MM.1S (cell line): ENCODE measurements at regions not wholly inside any gene's neighbourhood (a gene's known extent, or its start where the extent isn't known, plus 50 kb on each side); places are given as distances from the start of the nearest gene placed in this dataset.

ENCODE experiments used
- DNase-seq: peaks from one replicate; pipeline ENCODE4 v3.0.0-alpha.2; 2015
- H2AFZ ChIP-seq: fragments of 300-600 bp; sonication (generic); 2 replicates; pipeline ENCODE4 v1.6.0; 2016; ENCODE audit warnings: antibody characterized with exemption, low read length
- H3F3A ChIP-seq: fragments of 300-600 bp; sonication (generic); 2 replicates; pipeline ENCODE4 v1.6.1; 2016; ENCODE audit warnings: mild to moderate bottlenecking, antibody characterized with exemption, low read length, moderate library complexity, mixed read lengths; ENCODE audit not compliant: insufficient read depth
- H3K27ac ChIP-seq: fragments of 300-600 bp; sonication (generic); 2 replicates; pipeline ENCODE4 v1.5.1; 2016; ENCODE audit warnings: mild to moderate bottlenecking, low read length
- H3K27me3 ChIP-seq: fragments of 300-600 bp; sonication (generic); replicated peaks from 2 replicates; pipeline ENCODE4 v1.6.0; 2016; ENCODE audit warnings: low read length; ENCODE audit not compliant: insufficient read depth
- H3K36me3 ChIP-seq: fragments of 300-600 bp; sonication (generic); replicated peaks from 2 replicates; pipeline ENCODE4 v1.6.1; 2016; ENCODE audit warnings: mild to moderate bottlenecking, low read length, mixed read lengths; ENCODE audit not compliant: insufficient read depth
- H3K4me1 ChIP-seq: fragments of 300-600 bp; sonication (generic); 2 replicates; pipeline ENCODE4 v1.6.1; 2016; ENCODE audit warnings: low read length, mixed read lengths
- H3K4me2 ChIP-seq: fragments of 300-600 bp; sonication (generic); 2 replicates; pipeline ENCODE4 v1.6.0; 2016; ENCODE audit warnings: low read depth, low read length
- H3K4me3 ChIP-seq: fragments of 300-600 bp; sonication (generic); 2 replicates; pipeline ENCODE4 v1.5.1; 2016; ENCODE audit warnings: low read length, mixed read lengths
- H3K79me2 ChIP-seq: fragments of 300-600 bp; sonication (generic); 2 replicates; pipeline ENCODE4 v1.6.1; 2016; ENCODE audit warnings: mixed run types, low read length, mixed read lengths
- H3K9ac ChIP-seq: fragments of 300-600 bp; sonication (generic); 2 replicates; pipeline ENCODE4 v1.6.1; 2016; ENCODE audit warnings: low read length, mixed read lengths
- H3K9me2 ChIP-seq: fragments of 300-600 bp; sonication (generic); replicated peaks from 2 replicates; pipeline ENCODE4 v1.6.1; 2016; ENCODE audit warnings: mild to moderate bottlenecking, low read length, mixed read lengths; ENCODE audit not compliant: insufficient read depth
- H3K9me3 ChIP-seq: fragments of 300-600 bp; sonication (generic); replicated peaks from 2 replicates; pipeline ENCODE4 v1.6.1; 2016; ENCODE audit warnings: mild to moderate bottlenecking, low read length, mixed read lengths; ENCODE audit not compliant: insufficient read depth
- H4K20me1 ChIP-seq: fragments of 300-600 bp; sonication (generic); 2 replicates; pipeline ENCODE4 v1.6.1; 2016; ENCODE audit warnings: mild to moderate bottlenecking, low read length, moderate library complexity, mixed read lengths; ENCODE audit not compliant: insufficient read depth
- EZH2 ChIP-seq: fragments of 300-600 bp; sonication (generic); optimal IDR thresholded peaks from 2 replicates; pipeline ENCODE3; 2017; ENCODE audit warnings: low read depth, mild to moderate bottlenecking, antibody characterized with exemption, low read length, mixed read lengths
- EZH2phosphoT487 ChIP-seq: fragments of 300-600 bp; sonication (generic); IDR thresholded peaks from 2 replicates; pipeline ENCODE4 v1.6.1; 2018; ENCODE audit warnings: antibody characterized with exemption, low read length
- TF ChIP-seq, protein P1 (sequence below): fragments of 300-600 bp; sonication (generic); IDR thresholded peaks from 2 replicates; pipeline ENCODE4 v1.5.1; 2016; ENCODE audit warnings: antibody characterized with exemption, low read length, mixed read lengths

GRCh38 chr9:96115836-96116235 is 186.1 kb downstream of the HSD17B3 start:
- no peak overlapping the region for H3K4me3 ChIP-seq
- no peak overlapping the region for H3K27ac ChIP-seq
- TF ChIP-seq, protein P1, sequence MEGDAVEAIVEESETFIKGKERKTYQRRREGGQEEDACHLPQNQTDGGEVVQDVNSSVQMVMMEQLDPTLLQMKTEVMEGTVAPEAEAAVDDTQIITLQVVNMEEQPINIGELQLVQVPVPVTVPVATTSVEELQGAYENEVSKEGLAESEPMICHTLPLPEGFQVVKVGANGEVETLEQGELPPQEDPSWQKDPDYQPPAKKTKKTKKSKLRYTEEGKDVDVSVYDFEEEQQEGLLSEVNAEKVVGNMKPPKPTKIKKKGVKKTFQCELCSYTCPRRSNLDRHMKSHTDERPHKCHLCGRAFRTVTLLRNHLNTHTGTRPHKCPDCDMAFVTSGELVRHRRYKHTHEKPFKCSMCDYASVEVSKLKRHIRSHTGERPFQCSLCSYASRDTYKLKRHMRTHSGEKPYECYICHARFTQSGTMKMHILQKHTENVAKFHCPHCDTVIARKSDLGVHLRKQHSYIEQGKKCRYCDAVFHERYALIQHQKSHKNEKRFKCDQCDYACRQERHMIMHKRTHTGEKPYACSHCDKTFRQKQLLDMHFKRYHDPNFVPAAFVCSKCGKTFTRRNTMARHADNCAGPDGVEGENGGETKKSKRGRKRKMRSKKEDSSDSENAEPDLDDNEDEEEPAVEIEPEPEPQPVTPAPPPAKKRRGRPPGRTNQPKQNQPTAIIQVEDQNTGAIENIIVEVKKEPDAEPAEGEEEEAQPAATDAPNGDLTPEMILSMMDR: no peak
- TF ChIP-seq EZH2phosphoT487 (no peak), EZH2 (no peak)
- H2AFZ ChIP-seq: no peak overlapping the region
- H3K36me3 ChIP-seq: no peaks in the 10 kb centered on the region
- H3K9me2 ChIP-seq: no peaks in the 10 kb centered on the region
- H4K20me1 ChIP-seq: no peaks in the 10 kb centered on the region
- H3F3A ChIP-seq: no peaks in the 10 kb centered on the region
- no peaks in the 10 kb centered on the region for H3K27me3 ChIP-seq
- H3K9me3 ChIP-seq: no peaks in the 10 kb centered on the region
- H3K4me1 ChIP-seq: no peaks in the 10 kb centered on the region
- no peak for DNase-seq
- H3K4me2 ChIP-seq: no peak overlapping the region
- no peak overlapping the region for H3K9ac ChIP-seq
- H3K79me2 ChIP-seq: no peaks in the 10 kb centered on the region

GRCh38 chr9:96113032-96113431 is 188.9 kb downstream of the HSD17B3 start:
- Histone ChIP-seq H3K9me2 (no peaks in the 10 kb centered on the region), H3K4me1 (no peaks in the 10 kb centered on the region), H3K9me3 (no peaks in the 10 kb centered on the region), H3K79me2 (no peaks in the 10 kb centered on the region), H3K27ac (no peak overlapping the region), H3K4me2 (no peak overlapping the region), H3F3A (no peaks in the 10 kb centered on the region), H3K9ac (no peak overlapping the region), H3K27me3 (no peaks in the 10 kb centered on the region), H3K36me3 (no peaks in the 10 kb centered on the region), H4K20me1 (no peaks in the 10 kb centered on the region), H2AFZ (no peak overlapping the region), H3K4me3 (no peak overlapping the region)
- DNase-seq: no peak
- no peak for TF ChIP-seq EZH2
- TF ChIP-seq EZH2phosphoT487: no peak
- TF ChIP-seq, protein P1: no peak

- no peak overlapping the region for H3K4me3 ChIP-seq
- no peaks in the 10 kb centered on the region for H3K27me3 ChIP-seq
- no peak overlapping the region for H2AFZ ChIP-seq
- H3K9me3 ChIP-seq: no peaks in the 10 kb centered on the region
- no peaks in the 10 kb centered on the region for H3K9me2 ChIP-seq
- TF ChIP-seq, protein P1: no peak
- no peak for TF ChIP-seq EZH2phosphoT487
- no peak for TF ChIP-seq EZH2
- H3K4me1 ChIP-seq: no peaks in the 10 kb centered on the region
- H3K79me2 ChIP-seq: no peaks in the 10 kb centered on the region
- H3K36me3 ChIP-seq: no peaks in the 10 kb centered on the region
- H3K9ac ChIP-seq: no peak overlapping the region
- H3K27ac ChIP-seq: no peak overlapping the region
- no peak overlapping the region for H3K4me2 ChIP-seq
- DNase-seq: no peak
- no peaks in the 10 kb centered on the region for H4K20me1 ChIP-seq
- H3F3A ChIP-seq: no peaks in the 10 kb centered on the region
These were observed 192.2 kb downstream of the HSD17B3 start for GRCh38 chr9:96109680-96110351.
